Gastroesophageal sphincter (tissue), 4 donors: ENCODE measurements at regions not wholly inside any gene's neighbourhood (a gene's known extent, or its start where the extent isn't known, plus 50 kb on each side); places are given as distances from the start of the nearest gene placed in this dataset.

Experiments used
- ATAC-seq: fragments of 150-250 bp; one replicate; pipeline ENCODE4 v1.9.1; 2016; ENCODE audit warnings: mild to moderate bottlenecking, moderate library complexity
- H3K27ac ChIP-seq, 4 donors: fragments of 200-600 bp; sonication (generic) in 3 of 4; 1 replicate in 3 of 4; 2 replicates in 1 of 4; pipeline ENCODE4 v1.5.1; 2016 to 2019
- H3K27me3 ChIP-seq: fragments of 200-600 bp; sonication (generic); one replicate; pipeline ENCODE4 v1.5.1; 2019
- H3K36me3 ChIP-seq, 2 donors: fragments of 200-600 bp; sonication (generic); one replicate each; pipeline ENCODE4 v1.5.1; 2019; ENCODE audit warnings: control low read depth in 1 of 2
- H3K4me1 ChIP-seq, 3 donors: fragments of 200-600 bp; sonication (generic); 1 replicate in 2 of 3; 2 replicates in 1 of 3; pipeline ENCODE4 v1.5.1; 2016 to 2019; ENCODE audit warnings: control low read depth in 2 of 3
- H3K4me3 ChIP-seq, 2 donors: fragments of 200-600 bp; sonication (generic); one replicate each; pipeline ENCODE4 v1.5.1; 2019; ENCODE audit warnings: mild to moderate bottlenecking in 1 of 2, moderate library complexity in 1 of 2
- H3K9me3 ChIP-seq, 3 donors: fragments of 200-600 bp; sonication (generic); one replicate each; pipeline ENCODE4 v1.5.1; 2017 to 2019; ENCODE audit warnings: control low read depth in 2 of 3
- EP300 ChIP-seq: sonication (generic); formaldehyde crosslinking; IDR thresholded peaks from one replicate; pipeline ENCODE4 v1.6.1; 2017; ENCODE audit warnings: antibody characterized with exemption, mild to moderate bottlenecking
- POLR2A ChIP-seq, 2 donors: fragments of 450-650 bp; IDR thresholded peaks; one replicate each; pipeline ENCODE4 v1.6.1; 2017; ENCODE audit warnings: antibody characterized with exemption in 2 of 2, mild to moderate bottlenecking in 2 of 2, moderate library complexity in 1 of 2
- POLR2AphosphoS5 ChIP-seq: sonication (generic); formaldehyde crosslinking; IDR thresholded peaks from one replicate; pipeline ENCODE4 v1.6.1; 2017; ENCODE audit warnings: antibody characterized with exemption
- WGBS, 2 donors: methylation state at CpG; one replicate each; pipeline ENCODE4 v1.1.5; 2018; ENCODE audit warnings: low coverage in 1 of 2; 5-methylcytosine and 5-hydroxymethylcytosine counted together
- TF ChIP-seq, protein P1 (sequence below), 4 experiments: fragments of 200-600 bp in 2 of 4; fragments of 450-650 bp in 2 of 4; sonication (generic) in 1 of 4; IDR thresholded peaks; one replicate each; pipeline ENCODE4 v1.5.1; 2017 to 2019; ENCODE audit warnings: antibody characterized with exemption in 4 of 4, mild to moderate bottlenecking in 2 of 4, moderate library complexity in 2 of 4

GRCh38 chr6:25181350-25181724, 97.8 kb upstream of the CARMIL1 start:
- no peak for ATAC-seq
- Histone ChIP-seq H3K4me1 (no peaks in the 10 kb centered on the region), H3K27me3 (no peaks in the 10 kb centered on the region), H3K4me3 (no peak overlapping the region), H3K36me3 (no peaks in the 10 kb centered on the region), H3K9me3 (no peaks in the 10 kb centered on the region), H3K27ac (no peak overlapping the region)
- TF ChIP-seq POLR2AphosphoS5 (no peak), EP300 (no peak), POLR2A (IDR thresholded peaks at IDR 0.05) (no peak)
- TF ChIP-seq, protein P1, sequence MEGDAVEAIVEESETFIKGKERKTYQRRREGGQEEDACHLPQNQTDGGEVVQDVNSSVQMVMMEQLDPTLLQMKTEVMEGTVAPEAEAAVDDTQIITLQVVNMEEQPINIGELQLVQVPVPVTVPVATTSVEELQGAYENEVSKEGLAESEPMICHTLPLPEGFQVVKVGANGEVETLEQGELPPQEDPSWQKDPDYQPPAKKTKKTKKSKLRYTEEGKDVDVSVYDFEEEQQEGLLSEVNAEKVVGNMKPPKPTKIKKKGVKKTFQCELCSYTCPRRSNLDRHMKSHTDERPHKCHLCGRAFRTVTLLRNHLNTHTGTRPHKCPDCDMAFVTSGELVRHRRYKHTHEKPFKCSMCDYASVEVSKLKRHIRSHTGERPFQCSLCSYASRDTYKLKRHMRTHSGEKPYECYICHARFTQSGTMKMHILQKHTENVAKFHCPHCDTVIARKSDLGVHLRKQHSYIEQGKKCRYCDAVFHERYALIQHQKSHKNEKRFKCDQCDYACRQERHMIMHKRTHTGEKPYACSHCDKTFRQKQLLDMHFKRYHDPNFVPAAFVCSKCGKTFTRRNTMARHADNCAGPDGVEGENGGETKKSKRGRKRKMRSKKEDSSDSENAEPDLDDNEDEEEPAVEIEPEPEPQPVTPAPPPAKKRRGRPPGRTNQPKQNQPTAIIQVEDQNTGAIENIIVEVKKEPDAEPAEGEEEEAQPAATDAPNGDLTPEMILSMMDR (IDR thresholded peaks at IDR 0.05), result no peak
- whole genome bisulfite sequencing, 2 donors, result 73 to 100% methylated on average over 1 of the region's 4 CpGs

- ATAC-seq, result no peak
- H3K36me3 ChIP-seq, result no peaks in the 10 kb centered on the region
- H3K9me3 ChIP-seq, result no peaks in the 10 kb centered on the region
- 86% methylated on average over 1 of the region's 1 CpG; no CpG with 5 or more reads in 1 of the 2 donors for WGBS, 2 donors
- H3K4me3 ChIP-seq, result no peak overlapping the region
- no peaks in the 10 kb centered on the region for H3K27me3 ChIP-seq
- H3K4me1 ChIP-seq, result no peaks in the 10 kb centered on the region
- TF ChIP-seq POLR2AphosphoS5 (no peak), EP300 (no peak), POLR2A (IDR thresholded peaks at IDR 0.05) (no peak)
- TF ChIP-seq, protein P1 (IDR thresholded peaks at IDR 0.05), result no peak
- H3K27ac ChIP-seq, result no peak overlapping the region
These were observed 97.3 kb upstream of the CARMIL1 start for GRCh38 chr6:25181923-25182322.

DNA sequence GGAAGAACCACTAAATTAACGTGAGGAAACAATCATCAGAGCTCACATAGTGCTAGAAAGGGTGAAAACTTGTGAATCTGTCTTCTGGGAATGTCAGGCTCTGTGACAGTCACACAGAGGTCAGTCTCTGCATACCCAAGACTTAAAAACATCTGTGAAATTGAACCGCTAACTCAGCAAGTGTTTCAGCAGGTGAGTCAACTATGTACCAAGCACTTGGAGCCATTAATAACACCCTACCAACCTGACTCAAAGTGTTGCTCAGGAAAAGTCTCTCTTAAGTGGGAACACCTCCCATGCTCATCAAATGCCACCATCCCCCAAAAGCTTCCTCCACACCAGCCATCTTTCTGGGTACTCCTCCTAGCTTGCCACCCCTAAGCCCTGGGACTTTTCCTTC, 92.3 kb upstream of the CARMIL1 start:
- TF ChIP-seq POLR2AphosphoS5 (no peak), POLR2A (IDR thresholded peaks at IDR 0.05) (no peak), EP300 (no peak)
- TF ChIP-seq, protein P1 (IDR thresholded peaks at IDR 0.05), result no peak
- no peaks in the 10 kb centered on the region for H3K36me3 ChIP-seq
- H3K4me3 ChIP-seq, result no peak overlapping the region
- no peak for ATAC-seq
- peaks cover 0 to 5% (median 0%) of the 10 kb centered on the region in 3 donors for H3K4me1 ChIP-seq
- 50 to 100% methylated on average over 1 of the region's 2 CpGs for WGBS, 2 donors
- H3K9me3 ChIP-seq, result no peaks in the 10 kb centered on the region
- no peak overlapping the region for H3K27ac ChIP-seq
- no peaks in the 10 kb centered on the region for H3K27me3 ChIP-seq

- WGBS, 2 donors, result 89 to 93% methylated on average over 1 of the region's 1 CpG
- Histone ChIP-seq H3K27ac (no peak overlapping the region), H3K36me3 (no peaks in the 10 kb centered on the region), H3K4me3 (no peak overlapping the region), H3K4me1 (peaks cover 0 to 18% (median 4%) of the 10 kb centered on the region in 3 donors), H3K27me3 (no peaks in the 10 kb centered on the region), H3K9me3 (no peaks in the 10 kb centered on the region)
- ATAC-seq, result no peak
- TF ChIP-seq, protein P1 (IDR thresholded peaks at IDR 0.05), result no peak
- TF ChIP-seq POLR2AphosphoS5, result no peak
- TF ChIP-seq POLR2A (IDR thresholded peaks at IDR 0.05), result no peak
- no peak for TF ChIP-seq EP300
These were observed 90.9 kb upstream of the CARMIL1 start for GRCh38 chr6:25188232-25188631.

DNA sequence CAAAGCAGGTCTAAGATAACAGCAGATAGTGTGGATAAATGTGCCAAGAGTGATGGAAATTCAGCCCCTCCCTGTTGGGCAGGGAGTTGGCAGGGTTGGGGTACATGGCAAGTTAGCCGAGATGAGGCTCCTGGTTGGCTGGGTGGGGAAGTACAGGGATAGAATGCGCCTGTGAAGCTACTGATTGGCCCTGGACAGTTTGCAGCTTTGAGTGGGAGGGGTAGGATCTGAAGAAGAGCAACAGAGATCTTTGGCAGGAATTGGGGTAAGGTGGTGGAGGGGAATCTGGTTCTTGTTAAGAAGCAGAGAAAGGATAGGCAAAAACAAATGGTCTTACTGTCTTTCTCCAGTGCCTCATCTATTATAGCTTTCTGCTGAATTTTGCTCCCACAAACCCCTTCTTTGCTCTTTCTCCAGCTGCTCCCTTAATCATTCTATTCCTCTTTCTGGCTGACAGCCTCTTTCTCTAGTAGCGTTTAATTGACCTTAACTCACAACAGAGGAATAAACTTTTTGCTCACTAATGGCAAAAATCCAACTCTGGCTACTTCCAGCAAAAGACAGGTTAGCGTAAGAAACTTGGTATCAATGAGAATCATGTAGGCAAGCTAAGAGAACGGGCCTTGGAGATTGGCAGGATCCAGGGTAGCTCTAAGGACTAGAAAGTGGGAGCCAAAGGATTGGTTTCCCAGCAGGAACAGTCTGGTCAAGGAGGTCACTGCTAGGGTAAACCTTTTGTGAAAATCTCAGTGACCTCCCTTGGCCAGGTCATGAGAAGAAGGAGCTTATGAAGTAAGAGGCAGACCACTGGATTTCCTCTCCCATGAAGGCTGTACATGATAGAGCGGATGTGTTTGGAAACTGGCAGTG, 86.3 kb upstream of the CARMIL1 start:
- TF ChIP-seq POLR2A (IDR thresholded peaks at IDR 0.05) (no peak), POLR2AphosphoS5 (peak; percentile 59)
- ATAC-seq, result peak; percentile 86
- H3K36me3 ChIP-seq, result no peaks in the 10 kb centered on the region
- no peaks in the 10 kb centered on the region for H3K27me3 ChIP-seq
- H3K27ac ChIP-seq, result peak overlapping the region; percentile 5 to 82 (median 70)
- H3K9me3 ChIP-seq, result no peaks in the 10 kb centered on the region
- WGBS, 2 donors, result 32 to 43% methylated on average over 3 to 4 of the region's 6 CpGs
- H3K4me1 ChIP-seq, result peaks cover 0 to 23% (median 7%) of the 10 kb centered on the region in 3 donors
- peak overlapping the region in 1 of 2 donors; percentile 5 for H3K4me3 ChIP-seq
